ENCODE measurements at regions not wholly inside any gene's neighbourhood (a gene's known extent, or its start where the extent isn't known, plus 50 kb on each side); places are given as distances from the start of the nearest gene placed in this dataset.

DNA sequence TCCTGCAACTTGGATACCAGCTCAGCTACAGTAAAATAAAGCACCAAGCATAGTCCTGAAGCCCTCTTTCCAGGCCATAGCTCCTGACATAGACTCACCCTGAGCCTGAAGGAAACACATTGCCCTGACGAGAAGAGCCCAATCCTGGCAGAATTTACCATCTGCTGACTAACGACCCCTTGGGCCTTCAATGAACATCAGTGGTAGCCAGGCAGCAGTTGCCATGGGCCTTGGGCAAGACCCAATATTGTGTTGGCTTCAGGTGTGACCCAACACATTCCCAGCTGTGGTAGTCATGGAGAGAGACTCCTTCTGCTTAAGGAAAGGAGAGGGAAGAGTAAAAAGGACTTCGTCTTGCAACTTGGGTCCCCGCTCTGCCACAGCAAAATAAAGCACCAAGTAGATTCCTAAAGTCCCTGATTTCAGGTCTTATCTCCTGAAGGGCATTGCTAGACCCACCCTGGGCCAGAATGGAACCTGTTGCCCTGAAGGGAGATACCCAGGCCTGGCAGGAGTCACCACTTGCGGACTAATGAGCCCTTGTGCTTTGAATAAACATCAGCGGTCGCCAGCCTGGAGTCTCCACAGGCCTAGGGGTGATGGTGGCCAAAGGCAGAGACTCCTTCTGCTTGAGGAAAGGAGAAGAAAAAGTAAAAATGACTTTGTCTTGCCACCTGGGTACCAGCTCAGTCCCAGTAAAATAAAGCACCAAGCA is 902.6 kb downstream of the C4orf33 start:
- Histone ChIP-seq H3K36me3 (ENCODE audit: insufficient read depth, low read length) (no peaks in the 10 kb centered on the region), H3F3A (ENCODE audit: insufficient read depth, low read length, poor library complexity, severe bottlenecking) (no peaks in the 10 kb centered on the region), H2AFZ (ENCODE audit: low read depth, low read length) (no peak overlapping the region), H3K9ac (ENCODE audit: low read length) (no peak overlapping the region), H3K9me3 (ENCODE audit: low read length) (no peaks in the 10 kb centered on the region), H3K79me2 (replicated peaks; ENCODE audit: insufficient read depth, low read length) (no peaks in the 10 kb centered on the region), H3K27me3 (ENCODE audit: insufficient read depth, low read depth, low read length) (no peaks in the 10 kb centered on the region), H4K20me1 (ENCODE audit: insufficient read depth) (no peaks in the 10 kb centered on the region), H3K9me2 (ENCODE audit: insufficient read depth, low read length) (no peaks in the 10 kb centered on the region), H3K27ac (ENCODE audit: low read length) (no peak overlapping the region), H3K4me2 (ENCODE audit: low read length) (no peak overlapping the region), H3K4me3 (ENCODE audit: low read length) (no peak overlapping the region)
- TF ChIP-seq RAD21 (conservative IDR thresholded peaks at IDR 0.05), result no peak
- TF ChIP-seq MXI1 (conservative IDR thresholded peaks at IDR 0.05; ENCODE audit: poor library complexity, severe bottlenecking), result no peak
- no peak for TF ChIP-seq TAF1 (IDR thresholded peaks at IDR 0.05; ENCODE audit: low read depth)
- TF ChIP-seq, protein P1, sequence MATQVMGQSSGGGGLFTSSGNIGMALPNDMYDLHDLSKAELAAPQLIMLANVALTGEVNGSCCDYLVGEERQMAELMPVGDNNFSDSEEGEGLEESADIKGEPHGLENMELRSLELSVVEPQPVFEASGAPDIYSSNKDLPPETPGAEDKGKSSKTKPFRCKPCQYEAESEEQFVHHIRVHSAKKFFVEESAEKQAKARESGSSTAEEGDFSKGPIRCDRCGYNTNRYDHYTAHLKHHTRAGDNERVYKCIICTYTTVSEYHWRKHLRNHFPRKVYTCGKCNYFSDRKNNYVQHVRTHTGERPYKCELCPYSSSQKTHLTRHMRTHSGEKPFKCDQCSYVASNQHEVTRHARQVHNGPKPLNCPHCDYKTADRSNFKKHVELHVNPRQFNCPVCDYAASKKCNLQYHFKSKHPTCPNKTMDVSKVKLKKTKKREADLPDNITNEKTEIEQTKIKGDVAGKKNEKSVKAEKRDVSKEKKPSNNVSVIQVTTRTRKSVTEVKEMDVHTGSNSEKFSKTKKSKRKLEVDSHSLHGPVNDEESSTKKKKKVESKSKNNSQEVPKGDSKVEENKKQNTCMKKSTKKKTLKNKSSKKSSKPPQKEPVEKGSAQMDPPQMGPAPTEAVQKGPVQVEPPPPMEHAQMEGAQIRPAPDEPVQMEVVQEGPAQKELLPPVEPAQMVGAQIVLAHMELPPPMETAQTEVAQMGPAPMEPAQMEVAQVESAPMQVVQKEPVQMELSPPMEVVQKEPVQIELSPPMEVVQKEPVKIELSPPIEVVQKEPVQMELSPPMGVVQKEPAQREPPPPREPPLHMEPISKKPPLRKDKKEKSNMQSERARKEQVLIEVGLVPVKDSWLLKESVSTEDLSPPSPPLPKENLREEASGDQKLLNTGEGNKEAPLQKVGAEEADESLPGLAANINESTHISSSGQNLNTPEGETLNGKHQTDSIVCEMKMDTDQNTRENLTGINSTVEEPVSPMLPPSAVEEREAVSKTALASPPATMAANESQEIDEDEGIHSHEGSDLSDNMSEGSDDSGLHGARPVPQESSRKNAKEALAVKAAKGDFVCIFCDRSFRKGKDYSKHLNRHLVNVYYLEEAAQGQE (IDR thresholded peaks at IDR 0.05; ENCODE audit: borderline replicate concordance), result no peak
- TF ChIP-seq EP300 (conservative IDR thresholded peaks at IDR 0.05; ENCODE audit: poor library complexity, severe bottlenecking), result no peak
- TF ChIP-seq SMC3 (conservative IDR thresholded peaks at IDR 0.05; ENCODE audit: poor library complexity), result no peak
- TF ChIP-seq EZH2 (IDR thresholded peaks at IDR 0.05; ENCODE audit: borderline replicate concordance, insufficient read depth, low read length, poor library complexity, severe bottlenecking), result no peak
- TF ChIP-seq, protein P2, sequence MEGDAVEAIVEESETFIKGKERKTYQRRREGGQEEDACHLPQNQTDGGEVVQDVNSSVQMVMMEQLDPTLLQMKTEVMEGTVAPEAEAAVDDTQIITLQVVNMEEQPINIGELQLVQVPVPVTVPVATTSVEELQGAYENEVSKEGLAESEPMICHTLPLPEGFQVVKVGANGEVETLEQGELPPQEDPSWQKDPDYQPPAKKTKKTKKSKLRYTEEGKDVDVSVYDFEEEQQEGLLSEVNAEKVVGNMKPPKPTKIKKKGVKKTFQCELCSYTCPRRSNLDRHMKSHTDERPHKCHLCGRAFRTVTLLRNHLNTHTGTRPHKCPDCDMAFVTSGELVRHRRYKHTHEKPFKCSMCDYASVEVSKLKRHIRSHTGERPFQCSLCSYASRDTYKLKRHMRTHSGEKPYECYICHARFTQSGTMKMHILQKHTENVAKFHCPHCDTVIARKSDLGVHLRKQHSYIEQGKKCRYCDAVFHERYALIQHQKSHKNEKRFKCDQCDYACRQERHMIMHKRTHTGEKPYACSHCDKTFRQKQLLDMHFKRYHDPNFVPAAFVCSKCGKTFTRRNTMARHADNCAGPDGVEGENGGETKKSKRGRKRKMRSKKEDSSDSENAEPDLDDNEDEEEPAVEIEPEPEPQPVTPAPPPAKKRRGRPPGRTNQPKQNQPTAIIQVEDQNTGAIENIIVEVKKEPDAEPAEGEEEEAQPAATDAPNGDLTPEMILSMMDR (IDR thresholded peaks at IDR 0.05; ENCODE audit: poor library complexity, severe bottlenecking), result no peak

DNA sequence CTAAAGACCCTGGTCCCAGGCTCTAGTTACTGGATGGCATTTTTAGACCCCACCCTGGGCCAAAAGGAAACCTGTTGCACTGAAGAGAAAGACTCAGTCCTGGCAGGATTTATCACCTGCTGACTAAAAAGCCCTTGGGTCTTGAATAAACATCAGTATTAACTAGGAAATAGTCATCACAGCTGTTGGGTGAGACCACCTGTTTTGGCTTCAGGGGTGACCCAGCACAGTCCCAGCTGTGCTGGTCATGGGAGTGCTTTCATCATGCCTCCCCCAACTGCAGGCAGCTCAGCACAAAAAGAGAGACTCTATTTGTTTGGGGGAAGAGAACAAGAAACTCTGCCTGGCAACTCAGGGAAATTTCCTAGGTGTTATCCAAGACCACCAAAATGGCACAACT is 903.2 kb downstream of the C4orf33 start:
- Histone ChIP-seq H3K9me2 (ENCODE audit: insufficient read depth, low read length) (no peaks in the 10 kb centered on the region), H3F3A (ENCODE audit: insufficient read depth, low read length, poor library complexity, severe bottlenecking) (no peaks in the 10 kb centered on the region), H3K79me2 (replicated peaks; ENCODE audit: insufficient read depth, low read length) (no peaks in the 10 kb centered on the region), H2AFZ (ENCODE audit: low read depth, low read length) (no peak overlapping the region), H3K27me3 (ENCODE audit: insufficient read depth, low read depth, low read length) (no peaks in the 10 kb centered on the region), H3K36me3 (ENCODE audit: insufficient read depth, low read length) (no peaks in the 10 kb centered on the region), H3K4me2 (ENCODE audit: low read length) (no peak overlapping the region), H4K20me1 (ENCODE audit: insufficient read depth) (no peaks in the 10 kb centered on the region), H3K9ac (ENCODE audit: low read length) (no peak overlapping the region), H3K27ac (ENCODE audit: low read length) (no peak overlapping the region), H3K4me3 (ENCODE audit: low read length) (no peak overlapping the region), H3K9me3 (ENCODE audit: low read length) (no peaks in the 10 kb centered on the region)
- TF ChIP-seq RAD21 (conservative IDR thresholded peaks at IDR 0.05) (no peak), MXI1 (conservative IDR thresholded peaks at IDR 0.05; ENCODE audit: poor library complexity, severe bottlenecking) (no peak), EP300 (conservative IDR thresholded peaks at IDR 0.05; ENCODE audit: poor library complexity, severe bottlenecking) (no peak), TAF1 (IDR thresholded peaks at IDR 0.05; ENCODE audit: low read depth) (no peak), POLR2AphosphoS5 (IDR thresholded peaks at IDR 0.05) (no peak), EZH2 (IDR thresholded peaks at IDR 0.05; ENCODE audit: borderline replicate concordance, insufficient read depth, low read length, poor library complexity, severe bottlenecking) (no peak), SMC3 (conservative IDR thresholded peaks at IDR 0.05; ENCODE audit: poor library complexity) (no peak)
- TF ChIP-seq, protein P1 (IDR thresholded peaks at IDR 0.05; ENCODE audit: borderline replicate concordance), result no peak
- TF ChIP-seq, protein P2 (IDR thresholded peaks at IDR 0.05; ENCODE audit: poor library complexity, severe bottlenecking), result no peak

Data from neural cell (in vitro differentiated cells).